Liver (tissue), 8 donors: ENCODE measurements at regions not wholly inside any gene's neighbourhood (a gene's known extent, or its start where the extent isn't known, plus 50 kb on each side); places are given as distances from the start of the nearest gene placed in this dataset.

Experiments used
- DNase-seq: peaks from one replicate; pipeline ENCODE4 v3.0.0-alpha.2; 2017; ENCODE audit warnings: low spot score
- H3K27ac ChIP-seq, 2 donors: one replicate each; pipeline ENCODE4 v1.7.0; 2013; ENCODE audit warnings: inconsistent platforms in 2 of 2, low read length in 2 of 2, control low read depth in 1 of 2, low read depth in 1 of 2, mild to moderate bottlenecking in 1 of 2
- H3K27me3 ChIP-seq, 4 donors: one replicate each; pipeline versions ENCODE4 v1.6.1 to v1.7.0; 2013; ENCODE audit warnings: low read length in 3 of 4, inconsistent platforms in 1 of 4, mild to moderate bottlenecking in 1 of 4, moderate library complexity in 1 of 4; ENCODE audit not compliant: control insufficient read depth in 4 of 4, insufficient read depth in 4 of 4
- H3K36me3 ChIP-seq, 4 donors: one replicate each; pipeline versions ENCODE4 v1.6.1 to v1.7.0; 2013; ENCODE audit warnings: low read length in 3 of 4, mild to moderate bottlenecking in 3 of 4, low read depth in 1 of 4, moderate library complexity in 1 of 4; ENCODE audit not compliant: control insufficient read depth in 4 of 4, insufficient read depth in 3 of 4
- H3K4me1 ChIP-seq, 4 donors: one replicate each; pipeline versions ENCODE4 v1.6.1 to v1.7.0; 2013; ENCODE audit warnings: low read length in 3 of 4, mild to moderate bottlenecking in 3 of 4, moderate library complexity in 1 of 4; ENCODE audit not compliant: control insufficient read depth in 4 of 4, insufficient read depth in 4 of 4
- H3K4me3 ChIP-seq, 3 donors: one replicate each; pipeline versions ENCODE4 v1.6.1 to v1.7.0; 2013; ENCODE audit warnings: low read length in 3 of 3, control low read depth in 1 of 3, low read depth in 1 of 3, mild to moderate bottlenecking in 1 of 3
- H3K9ac ChIP-seq, 2 donors: one replicate each; pipeline ENCODE4 v1.7.0; 2013; ENCODE audit warnings: low read length in 2 of 2, mild to moderate bottlenecking in 2 of 2, moderate library complexity in 2 of 2, control low read depth in 1 of 2, low read depth in 1 of 2
- H3K9me3 ChIP-seq, 4 donors: one replicate each; pipeline versions ENCODE4 v1.6.1 to v1.7.0; 2013; ENCODE audit warnings: low read length in 3 of 4; ENCODE audit not compliant: control insufficient read depth in 4 of 4
- CTCF ChIP-seq: fragments of 150-350 bp; IDR thresholded peaks from 2 replicates; pipeline ENCODE4 v1.5.1; 2017; ENCODE audit warnings: improper control_type of control experiment, low read depth, low read length; ENCODE audit not compliant: missing input control
- EGR1 ChIP-seq, 2 donors: IDR thresholded peaks; 2 replicates each; pipeline ENCODE4 v1.6.1; 2016 to 2018; ENCODE audit warnings: antibody characterized with exemption in 2 of 2, low read depth in 2 of 2
- FOXA1 ChIP-seq: IDR thresholded peaks from 2 replicates; pipeline ENCODE4 v1.6.1; 2016; ENCODE audit warnings: antibody characterized with exemption
- FOXA2 ChIP-seq: IDR thresholded peaks from 2 replicates; pipeline ENCODE4 v1.6.1; 2016; ENCODE audit warnings: antibody characterized with exemption
- GABPA ChIP-seq, 2 donors: IDR thresholded peaks in 1 of 2; conservative IDR thresholded peaks in 1 of 2; 2 replicates each; pipeline ENCODE4 v1.6.1; 2016; ENCODE audit warnings: antibody characterized with exemption in 2 of 2, mild to moderate bottlenecking in 1 of 2, moderate library complexity in 1 of 2
- HNF4A ChIP-seq, 2 donors: conservative IDR thresholded peaks; 2 replicates each; pipeline ENCODE4 v1.6.1; 2016; ENCODE audit warnings: antibody characterized with exemption in 2 of 2, mild to moderate bottlenecking in 2 of 2
- HNF4G ChIP-seq: IDR thresholded peaks from 2 replicates; pipeline ENCODE4 v1.6.1; 2016; ENCODE audit warnings: antibody characterized with exemption
- JUND ChIP-seq, 2 donors: IDR thresholded peaks; 2 replicates each; pipeline ENCODE4 v1.6.1; 2016; ENCODE audit warnings: antibody characterized with exemption in 2 of 2
- MAX ChIP-seq: IDR thresholded peaks from 2 replicates; pipeline ENCODE4 v1.6.1; 2016; ENCODE audit warnings: antibody characterized with exemption
- NR2F2 ChIP-seq: IDR thresholded peaks from 2 replicates; pipeline ENCODE4 v1.6.1; 2016; ENCODE audit warnings: antibody characterized with exemption
- RAD21 ChIP-seq, 2 donors: IDR thresholded peaks; 2 replicates each; pipeline ENCODE4 v1.6.1; 2016; ENCODE audit warnings: antibody characterized with exemption in 2 of 2, mild to moderate bottlenecking in 2 of 2
- REST ChIP-seq: IDR thresholded peaks from 2 replicates; pipeline ENCODE4 v1.6.1; 2016; ENCODE audit warnings: antibody characterized with exemption, mild to moderate bottlenecking
- RXRA ChIP-seq, 2 donors: IDR thresholded peaks; 2 replicates each; pipeline ENCODE4 v1.6.1; 2017 to 2018; ENCODE audit warnings: antibody characterized with exemption in 2 of 2, mild to moderate bottlenecking in 1 of 2
- SP1 ChIP-seq: IDR thresholded peaks from 2 replicates; pipeline ENCODE4 v1.6.1; 2018; ENCODE audit warnings: antibody characterized with exemption, mild to moderate bottlenecking
- TAF1 ChIP-seq: conservative IDR thresholded peaks from 2 replicates; pipeline ENCODE4 v1.6.1; 2016; ENCODE audit warnings: antibody characterized with exemption, mild to moderate bottlenecking
- YY1 ChIP-seq: IDR thresholded peaks from 2 replicates; pipeline ENCODE4 v1.6.1; 2016; ENCODE audit warnings: antibody characterized with exemption, mild to moderate bottlenecking
- ZBTB33 ChIP-seq: IDR thresholded peaks from 2 replicates; pipeline ENCODE4 v1.6.1; 2016; ENCODE audit warnings: antibody characterized with exemption
- WGBS: extraction: QIAGEN DNeasy Blood & Tissue Kit; methylation state at CpG from one replicate; pipeline ENCODE4 v1.1.7; 2013; 5-methylcytosine and 5-hydroxymethylcytosine counted together
- donor health status: healthy.
- donor health status: healthy.
- donor health status: healthy.
- donor health status: healthy.
- donor health status: healthy.

GRCh38 chr9:90515510-90515909 is 127.1 kb downstream of the DIRAS2 start (continued):
- TF ChIP-seq CTCF (no peak), NR2F2 (no peak), ZBTB33 (no peak), FOXA1 (no peak), JUND (IDR thresholded peaks at IDR 0.05) (no peak)

GRCh38 chr9:90517103-90517502 is 125.5 kb downstream of the DIRAS2 start:
- Histone ChIP-seq H3K36me3 (no peaks in the 10 kb centered on the region), H3K4me1 (no peaks in the 10 kb centered on the region), H3K27me3 (no peaks in the 10 kb centered on the region), H3K9me3 (no peaks in the 10 kb centered on the region), H3K9ac (no peak overlapping the region), H3K27ac (no peak overlapping the region), H3K4me3 (no peak overlapping the region)
- TF ChIP-seq RXRA (IDR thresholded peaks at IDR 0.05) (no peak), RAD21 (IDR thresholded peaks at IDR 0.05) (no peak), FOXA2 (no peak), CTCF (no peak)
- WGBS = 63% methylated on average over 2 of the region's 2 CpGs
- no peak for DNase-seq

- Histone ChIP-seq H3K9ac (no peak overlapping the region), H3K27me3 (peaks cover 0 to 3% (median 0%) of the 10 kb centered on the region in 4 donors), H3K36me3 (no peaks in the 10 kb centered on the region), H3K27ac (no peak overlapping the region), H3K4me1 (no peaks in the 10 kb centered on the region), H3K4me3 (no peak overlapping the region), H3K9me3 (no peaks in the 10 kb centered on the region)
- WGBS = 81% methylated on average over 7 of the region's 7 CpGs
- DNase-seq = no peak
- TF ChIP-seq RAD21 (IDR thresholded peaks at IDR 0.05) = no peak
- no peak for TF ChIP-seq FOXA2
- TF ChIP-seq RXRA (IDR thresholded peaks at IDR 0.05) = no peak
- no peak for TF ChIP-seq MAX
- no peak for TF ChIP-seq SP1
- no peak for TF ChIP-seq YY1
- TF ChIP-seq EGR1 (IDR thresholded peaks at IDR 0.05; ENCODE audit: low read depth in 2 of 2) = no peak
- TF ChIP-seq ZBTB33 = no peak
- TF ChIP-seq GABPA (IDR thresholded peaks at IDR 0.05 in 1 of 2, conservative IDR thresholded peaks at IDR 0.05 in 1 of 2) = no peak
- TF ChIP-seq TAF1 = no peak
- no peak for TF ChIP-seq FOXA1
- TF ChIP-seq REST = no peak
- no peak for TF ChIP-seq HNF4G
- no peak for TF ChIP-seq HNF4A (conservative IDR thresholded peaks at IDR 0.05)
These were observed 120.6 kb downstream of the DIRAS2 start for GRCh38 chr9:90521811-90522570.
